Right atrium auricular region (tissue), 2 donors: ENCODE measurements at regions not wholly inside any gene's neighbourhood (a gene's known extent, or its start where the extent isn't known, plus 50 kb on each side); places are given as distances from the start of the nearest gene placed in this dataset.

ENCODE experiments used
- DNase-seq: peaks from one replicate; pipeline ENCODE4 v3.0.0-alpha.2; 2019; ENCODE audit warnings: low spot score
- H3K27ac ChIP-seq, 2 donors: fragments of 200-600 bp; sonication (generic); 1 replicate in 1 of 2; 2 replicates in 1 of 2; pipeline ENCODE4 v1.5.1; 2016 to 2019
- H3K27me3 ChIP-seq, 2 donors: fragments of 200-600 bp; sonication (generic); one replicate each; pipeline versions ENCODE4 v1.5.1 to v1.6.0; 2017 to 2019
- H3K36me3 ChIP-seq: fragments of 200-600 bp; sonication (generic); one replicate; pipeline ENCODE4 v1.5.1; 2016
- H3K4me1 ChIP-seq, 2 donors: fragments of 200-600 bp; sonication (generic); one replicate each; pipeline versions ENCODE4 v1.5.1 to v1.6.0; 2017 to 2019
- H3K4me3 ChIP-seq, 2 donors: fragments of 200-600 bp; sonication (generic); 1 replicate in 1 of 2; 2 replicates in 1 of 2; pipeline ENCODE4 v1.5.1; 2017 to 2019; ENCODE audit warnings: mild to moderate bottlenecking in 1 of 2, moderate library complexity in 1 of 2
- H3K9me3 ChIP-seq, 2 donors: fragments of 200-600 bp; sonication (generic); one replicate each; pipeline ENCODE4 v1.5.1; 2019
- CTCF ChIP-seq, 2 donors: fragments of 200-600 bp; sonication (generic); IDR thresholded peaks; one replicate each; pipeline ENCODE4 v1.5.1; 2019; ENCODE audit warnings: antibody characterized with exemption in 2 of 2

GRCh38 chr7:47684728-47685127 is 102.8 kb upstream of the TNS3 start:
- Histone ChIP-seq H3K9me3 (no peaks in the 10 kb centered on the region), H3K27me3 (no peaks in the 10 kb centered on the region), H3K4me3 (no peak overlapping the region), H3K27ac (no peak overlapping the region), H3K4me1 (no peaks in the 10 kb centered on the region), H3K36me3 (no peaks in the 10 kb centered on the region)
- DNase-seq = no peak
- no peak for TF ChIP-seq CTCF (IDR thresholded peaks at IDR 0.05)

GRCh38 chr7:47683485-47683898 is 101.6 kb upstream of the TNS3 start:
- H3K9me3 ChIP-seq = no peaks in the 10 kb centered on the region
- no peak for TF ChIP-seq CTCF (IDR thresholded peaks at IDR 0.05)
- H3K27me3 ChIP-seq = no peaks in the 10 kb centered on the region
- no peaks in the 10 kb centered on the region for H3K4me1 ChIP-seq
- DNase-seq = no peak
- no peak overlapping the region for H3K27ac ChIP-seq
- H3K36me3 ChIP-seq = no peaks in the 10 kb centered on the region
- H3K4me3 ChIP-seq = no peak overlapping the region

GRCh38 chr7:47682874-47683273 is 101.0 kb upstream of the TNS3 start:
- Histone ChIP-seq H3K4me1 (no peaks in the 10 kb centered on the region), H3K27me3 (no peaks in the 10 kb centered on the region), H3K36me3 (no peaks in the 10 kb centered on the region), H3K4me3 (no peak overlapping the region), H3K27ac (no peak overlapping the region), H3K9me3 (no peaks in the 10 kb centered on the region)
- TF ChIP-seq CTCF (IDR thresholded peaks at IDR 0.05) = no peak
- DNase-seq = no peak

- Histone ChIP-seq H3K4me3 (no peak overlapping the region), H3K4me1 (no peaks in the 10 kb centered on the region), H3K36me3 (no peaks in the 10 kb centered on the region), H3K27me3 (no peaks in the 10 kb centered on the region), H3K9me3 (no peaks in the 10 kb centered on the region), H3K27ac (no peak overlapping the region)
- DNase-seq = no peak
- TF ChIP-seq CTCF (IDR thresholded peaks at IDR 0.05) = no peak
Measured at GRCh38 chr7:47681249-47681810, 99.4 kb upstream of the TNS3 start.

GRCh38 chr7:47678641-47679380 is 96.9 kb upstream of the TNS3 start:
- DNase-seq = no peak
- no peaks in the 10 kb centered on the region for H3K36me3 ChIP-seq
- H3K4me3 ChIP-seq = no peak overlapping the region
- no peaks in the 10 kb centered on the region for H3K4me1 ChIP-seq
- no peak overlapping the region for H3K27ac ChIP-seq
- no peak for TF ChIP-seq CTCF (IDR thresholded peaks at IDR 0.05)
- H3K27me3 ChIP-seq = no peaks in the 10 kb centered on the region
- H3K9me3 ChIP-seq = no peaks in the 10 kb centered on the region

GRCh38 chr7:47677664-47678063 is 95.8 kb upstream of the TNS3 start:
- H3K9me3 ChIP-seq = no peaks in the 10 kb centered on the region
- no peak for TF ChIP-seq CTCF (IDR thresholded peaks at IDR 0.05)
- H3K27me3 ChIP-seq = no peaks in the 10 kb centered on the region
- H3K4me1 ChIP-seq = no peaks in the 10 kb centered on the region
- H3K4me3 ChIP-seq = no peak overlapping the region
- H3K36me3 ChIP-seq = no peaks in the 10 kb centered on the region
- no peak overlapping the region for H3K27ac ChIP-seq
- DNase-seq = no peak
